MM.1S (cell line): ENCODE measurements at regions not wholly inside any gene's neighbourhood (a gene's known extent, or its start where the extent isn't known, plus 50 kb on each side); places are given as distances from the start of the nearest gene placed in this dataset.

Source experiments
- CTCF ChIP-seq: fragments of 300-600 bp; sonication (generic); IDR thresholded peaks from 2 replicates; pipeline ENCODE4 v1.5.1; 2016; ENCODE audit warnings: antibody characterized with exemption, low read length, mixed read lengths
- EZH2phosphoT487 ChIP-seq: fragments of 300-600 bp; sonication (generic); IDR thresholded peaks from 2 replicates; pipeline ENCODE4 v1.6.1; 2018; ENCODE audit warnings: antibody characterized with exemption, low read length

DNA sequence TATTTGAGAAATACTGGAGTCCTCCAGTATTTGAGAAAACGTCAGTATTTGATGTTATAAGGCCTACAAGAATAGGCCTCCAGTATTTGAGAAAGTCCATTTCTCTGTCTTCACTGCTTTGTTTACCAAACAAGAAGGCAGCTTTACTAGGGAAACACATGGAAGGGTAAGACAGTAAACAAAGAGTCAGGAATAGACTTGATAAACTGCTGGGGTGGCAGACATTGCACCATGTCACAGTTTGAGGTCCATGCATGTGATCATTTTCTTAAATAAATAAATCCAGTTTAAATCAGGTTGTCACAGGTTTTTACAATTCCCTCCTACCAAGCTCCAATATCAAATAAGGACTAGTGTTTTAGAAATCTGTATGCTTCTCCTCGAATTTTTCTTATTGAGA lies 1431.0 kb upstream of the SPRY2 start:
- no peak for TF ChIP-seq CTCF
- no peak for TF ChIP-seq EZH2phosphoT487
